ENCODE measurements at regions not wholly inside any gene's neighbourhood (a gene's known extent, or its start where the extent isn't known, plus 50 kb on each side); places are given as distances from the start of the nearest gene placed in this dataset.

GRCh38 chr7:155996718-155997280, 184.5 kb upstream of the SHH start:
- Histone ChIP-seq H4K20me1 (ENCODE audit: insufficient read depth, low read length) (no peaks in the 10 kb centered on the region), H3K79me2 (ENCODE audit: insufficient read depth, low read length) (no peaks in the 10 kb centered on the region), H3K4me3 (ENCODE audit: insufficient read depth, low read length) (no peak overlapping the region), H3K4me2 (ENCODE audit: insufficient read depth, low read length) (no peak overlapping the region), H3K9me3 (ENCODE audit: low read depth, low read length) (no peaks in the 10 kb centered on the region), H3K36me3 (ENCODE audit: insufficient read depth, low read length) (no peaks in the 10 kb centered on the region), H3K4me1 (ENCODE audit: insufficient read depth, low read length) (no peaks in the 10 kb centered on the region), H2AFZ (ENCODE audit: low read length) (no peak overlapping the region), H3K27ac (ENCODE audit: low read depth, low read length) (no peak overlapping the region), H3K27me3 (ENCODE audit: insufficient read depth, low read length) (no peaks in the 10 kb centered on the region)
- DNase-seq (ENCODE audit: insufficient read length, low spot score, missing footprints): no peak
- TF ChIP-seq CTCF (IDR thresholded peaks at IDR 0.05; ENCODE audit: extremely low read depth, low read depth, low read length): no peak

- no peak for DNase-seq (ENCODE audit: insufficient read length, low spot score, missing footprints)
Measured at GRCh38 chr7:155995183-155995612, 182.9 kb upstream of the SHH start.

GRCh38 chr7:155994279-155994811, 182.1 kb upstream of the SHH start:
- Histone ChIP-seq H3K27me3 (ENCODE audit: insufficient read depth, low read length) (no peaks in the 10 kb centered on the region), H3K4me3 (ENCODE audit: insufficient read depth, low read length) (no peak overlapping the region), H3K36me3 (ENCODE audit: insufficient read depth, low read length) (no peaks in the 10 kb centered on the region), H3K4me1 (ENCODE audit: insufficient read depth, low read length) (no peaks in the 10 kb centered on the region), H4K20me1 (ENCODE audit: insufficient read depth, low read length) (no peaks in the 10 kb centered on the region), H3K4me2 (ENCODE audit: insufficient read depth, low read length) (no peak overlapping the region), H3K27ac (ENCODE audit: low read depth, low read length) (no peak overlapping the region), H3K9me3 (ENCODE audit: low read depth, low read length) (no peaks in the 10 kb centered on the region), H2AFZ (ENCODE audit: low read length) (no peak overlapping the region), H3K79me2 (ENCODE audit: insufficient read depth, low read length) (no peaks in the 10 kb centered on the region)
- TF ChIP-seq CTCF (IDR thresholded peaks at IDR 0.05; ENCODE audit: extremely low read depth, low read depth, low read length): no peak
- no peak for DNase-seq (ENCODE audit: insufficient read length, low spot score, missing footprints)

More at GRCh38 chr7:155995183-155995612, 182.9 kb upstream of the SHH start:
- Histone ChIP-seq H4K20me1 (ENCODE audit: insufficient read depth, low read length) (no peaks in the 10 kb centered on the region), H3K27ac (ENCODE audit: low read depth, low read length) (no peak overlapping the region), H2AFZ (ENCODE audit: low read length) (no peak overlapping the region), H3K4me2 (ENCODE audit: insufficient read depth, low read length) (no peak overlapping the region), H3K4me1 (ENCODE audit: insufficient read depth, low read length) (no peaks in the 10 kb centered on the region), H3K27me3 (ENCODE audit: insufficient read depth, low read length) (no peaks in the 10 kb centered on the region), H3K79me2 (ENCODE audit: insufficient read depth, low read length) (no peaks in the 10 kb centered on the region), H3K9me3 (ENCODE audit: low read depth, low read length) (no peaks in the 10 kb centered on the region), H3K4me3 (ENCODE audit: insufficient read depth, low read length) (no peak overlapping the region), H3K36me3 (ENCODE audit: insufficient read depth, low read length) (no peaks in the 10 kb centered on the region)
- no peak for TF ChIP-seq CTCF (IDR thresholded peaks at IDR 0.05; ENCODE audit: extremely low read depth, low read depth, low read length)

GRCh38 chr7:155993420-155994278, 181.4 kb upstream of the SHH start:
- Histone ChIP-seq H3K9me3 (ENCODE audit: low read depth, low read length) (no peaks in the 10 kb centered on the region), H3K4me3 (ENCODE audit: insufficient read depth, low read length) (no peak overlapping the region)

More at GRCh38 chr7:155993420-155994278, 181.4 kb upstream of the SHH start:
- H2AFZ ChIP-seq (ENCODE audit: low read length): no peak overlapping the region
- H3K79me2 ChIP-seq (ENCODE audit: insufficient read depth, low read length): no peaks in the 10 kb centered on the region
- H3K36me3 ChIP-seq (ENCODE audit: insufficient read depth, low read length): no peaks in the 10 kb centered on the region
- TF ChIP-seq CTCF (IDR thresholded peaks at IDR 0.05; ENCODE audit: extremely low read depth, low read depth, low read length): no peak
- no peak overlapping the region for H3K27ac ChIP-seq (ENCODE audit: low read depth, low read length)
- H4K20me1 ChIP-seq (ENCODE audit: insufficient read depth, low read length): no peaks in the 10 kb centered on the region
- H3K27me3 ChIP-seq (ENCODE audit: insufficient read depth, low read length): no peaks in the 10 kb centered on the region
- no peak overlapping the region for H3K4me2 ChIP-seq (ENCODE audit: insufficient read depth, low read length)
- DNase-seq (ENCODE audit: insufficient read length, low spot score, missing footprints): no peak
- no peaks in the 10 kb centered on the region for H3K4me1 ChIP-seq (ENCODE audit: insufficient read depth, low read length)

All from osteoblast (primary cell).